ENCODE measurements at regions not wholly inside any gene's neighbourhood (a gene's known extent, or its start where the extent isn't known, plus 50 kb on each side); places are given as distances from the start of the nearest gene placed in this dataset.
"Not testable (repeated sequence)": the region's sequence is repeated elsewhere in the genome, so short reads cannot be mapped to it uniquely, and the experiment has no call there.

- TF ChIP-seq, protein P1, sequence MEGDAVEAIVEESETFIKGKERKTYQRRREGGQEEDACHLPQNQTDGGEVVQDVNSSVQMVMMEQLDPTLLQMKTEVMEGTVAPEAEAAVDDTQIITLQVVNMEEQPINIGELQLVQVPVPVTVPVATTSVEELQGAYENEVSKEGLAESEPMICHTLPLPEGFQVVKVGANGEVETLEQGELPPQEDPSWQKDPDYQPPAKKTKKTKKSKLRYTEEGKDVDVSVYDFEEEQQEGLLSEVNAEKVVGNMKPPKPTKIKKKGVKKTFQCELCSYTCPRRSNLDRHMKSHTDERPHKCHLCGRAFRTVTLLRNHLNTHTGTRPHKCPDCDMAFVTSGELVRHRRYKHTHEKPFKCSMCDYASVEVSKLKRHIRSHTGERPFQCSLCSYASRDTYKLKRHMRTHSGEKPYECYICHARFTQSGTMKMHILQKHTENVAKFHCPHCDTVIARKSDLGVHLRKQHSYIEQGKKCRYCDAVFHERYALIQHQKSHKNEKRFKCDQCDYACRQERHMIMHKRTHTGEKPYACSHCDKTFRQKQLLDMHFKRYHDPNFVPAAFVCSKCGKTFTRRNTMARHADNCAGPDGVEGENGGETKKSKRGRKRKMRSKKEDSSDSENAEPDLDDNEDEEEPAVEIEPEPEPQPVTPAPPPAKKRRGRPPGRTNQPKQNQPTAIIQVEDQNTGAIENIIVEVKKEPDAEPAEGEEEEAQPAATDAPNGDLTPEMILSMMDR (IDR thresholded peaks at IDR 0.05; ENCODE audit: insufficient read depth, missing control alignments), result no peak
- FAIRE-seq, result no peak
- no peak for DNase-seq (ENCODE audit: insufficient read length, low spot score)
Observed at GRCh38 chrX:13414006-13414647, 94.3 kb upstream of the ATXN3L start.

- DNase-seq (ENCODE audit: insufficient read length, low spot score), result no peak
- TF ChIP-seq, protein P1 (IDR thresholded peaks at IDR 0.05; ENCODE audit: insufficient read depth, missing control alignments), result no peak
- FAIRE-seq, result no peak
Observed at GRCh38 chrX:13412208-13412600, 92.4 kb upstream of the ATXN3L start.

DNA sequence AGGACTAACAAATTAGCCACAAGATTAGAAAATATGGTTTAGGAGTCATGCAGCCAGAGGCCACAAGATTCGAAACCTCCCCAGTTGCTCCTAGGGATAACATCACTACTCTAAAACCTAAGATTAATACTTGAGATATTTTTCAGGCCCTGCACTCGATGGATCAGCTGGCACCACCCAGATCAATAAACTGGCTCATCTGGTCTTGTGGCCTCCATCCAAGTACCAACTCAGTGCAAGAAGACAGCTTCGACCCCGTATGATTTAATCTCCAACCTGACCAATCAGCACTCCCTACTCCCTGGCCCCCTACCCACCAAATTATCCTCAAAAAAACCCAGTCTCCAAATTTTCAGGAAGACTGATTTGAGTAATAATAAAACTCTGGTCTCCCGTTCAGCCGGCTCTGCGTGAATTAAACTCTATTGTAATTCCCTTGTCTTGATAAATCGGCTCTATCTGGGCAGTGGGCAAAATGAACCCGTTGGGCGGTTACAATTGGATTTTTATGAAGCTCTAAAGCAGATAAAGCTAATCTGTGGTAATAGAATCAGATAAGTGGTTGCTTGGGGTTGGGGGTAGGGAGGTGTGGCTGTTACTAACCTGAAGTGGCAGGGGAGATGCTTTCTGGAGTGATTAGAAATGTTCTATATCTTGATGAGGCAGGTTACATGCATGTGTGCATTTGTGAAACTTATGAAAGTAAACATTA is 91.8 kb upstream of the ATXN3L start:
- FAIRE-seq, result peak; percentile 21
- TF ChIP-seq, protein P1 (IDR thresholded peaks at IDR 0.05; ENCODE audit: insufficient read depth, missing control alignments), result no peak
- no peak for DNase-seq (ENCODE audit: insufficient read length, low spot score)

DNA sequence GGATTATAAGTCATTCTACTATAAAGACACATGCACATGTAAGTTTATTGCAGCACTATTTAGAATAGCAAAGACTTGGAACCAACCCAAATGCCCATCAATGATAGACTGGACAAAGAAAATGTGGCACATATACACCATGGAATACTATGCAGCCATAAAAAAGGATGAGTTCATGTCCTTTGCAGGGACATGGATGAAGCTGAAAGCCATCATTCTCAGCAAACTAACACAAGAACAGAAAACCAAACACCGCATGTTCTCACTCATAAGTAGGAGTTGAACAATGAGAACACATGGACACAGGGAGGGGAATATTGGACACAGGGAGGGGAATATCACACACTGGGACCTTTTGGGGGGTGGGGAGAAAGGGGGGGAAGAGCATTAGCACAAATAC is 88.7 kb upstream of the ATXN3L start:
- not testable (repeated sequence) for FAIRE-seq

DNA sequence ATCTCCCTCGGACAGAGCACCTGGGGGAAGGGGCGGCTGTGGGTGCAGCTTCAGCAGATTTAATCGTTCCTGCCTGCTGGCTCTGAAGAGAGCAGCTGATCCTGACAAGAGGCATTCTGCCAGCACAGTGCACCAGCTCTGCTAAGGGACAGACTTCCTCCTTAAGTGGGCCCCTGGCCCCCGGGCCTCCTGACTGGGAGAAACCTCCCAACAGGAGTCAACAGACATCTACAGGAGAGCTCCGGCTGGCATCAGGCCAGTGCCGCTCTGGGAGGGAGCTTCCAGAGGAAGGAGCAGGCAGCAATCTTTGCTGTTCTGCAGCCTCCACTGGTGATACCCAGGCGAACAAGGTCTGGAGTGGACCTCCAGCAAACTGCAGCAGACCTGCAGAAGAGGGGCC is 84.9 kb upstream of the ATXN3L start:
- not testable (repeated sequence) for DNase-seq (ENCODE audit: insufficient read length, low spot score)

More for the DNA sequence above, 88.7 kb upstream of the ATXN3L start:
- DNase-seq (ENCODE audit: insufficient read length, low spot score), result not testable (repeated sequence)

DNA sequence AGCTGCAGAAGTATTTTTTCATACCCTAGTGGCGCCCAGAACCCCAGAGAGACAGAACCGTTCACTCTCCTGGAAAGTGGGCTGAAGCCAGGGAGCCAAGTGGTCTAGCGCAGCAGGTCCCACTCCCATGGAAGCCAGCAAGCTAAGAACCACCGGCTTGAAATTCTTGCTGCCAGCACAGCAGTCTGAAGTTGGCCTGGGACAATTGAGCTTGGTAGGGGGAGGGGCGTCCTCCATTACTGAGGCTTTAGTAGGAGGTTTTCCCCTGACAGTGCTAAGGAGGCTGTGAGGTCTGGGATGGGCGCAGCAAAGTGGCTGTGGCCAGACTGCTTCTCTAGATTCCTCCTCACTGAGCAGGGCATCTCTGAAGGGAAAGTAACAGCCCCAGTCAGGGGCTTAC is 84.5 kb upstream of the ATXN3L start:
- no peak for FAIRE-seq
- no peak for DNase-seq (ENCODE audit: insufficient read length, low spot score)
- TF ChIP-seq, protein P1 (IDR thresholded peaks at IDR 0.05; ENCODE audit: insufficient read depth, missing control alignments), result no peak

More for the DNA sequence above, 84.9 kb upstream of the ATXN3L start:
- FAIRE-seq, result not testable (repeated sequence)

GRCh38 chrX:13401724-13402123 is 81.9 kb upstream of the ATXN3L start:
- no peak for FAIRE-seq
- no peak for DNase-seq (ENCODE audit: insufficient read length, low spot score)
- TF ChIP-seq, protein P1 (IDR thresholded peaks at IDR 0.05; ENCODE audit: insufficient read depth, missing control alignments), result no peak

- DNase-seq (ENCODE audit: insufficient read length, low spot score) (no peak), FAIRE-seq (no peak)
- TF ChIP-seq, protein P1 (IDR thresholded peaks at IDR 0.05; ENCODE audit: insufficient read depth, missing control alignments), result no peak
Observed at GRCh38 chrX:13398839-13399238, 79.0 kb upstream of the ATXN3L start.

Measured in D721Med (cell line).